NCI-H526 (cell line): ENCODE measurements at regions not wholly inside any gene's neighbourhood (a gene's known extent, or its start where the extent isn't known, plus 50 kb on each side); places are given as distances from the start of the nearest gene placed in this dataset.

Experiments used
- DNase-seq, 2 experiments: peaks; one replicate each; lab custom pipeline; 2025; lab: John Stamatoyannopoulos, UW

DNA sequence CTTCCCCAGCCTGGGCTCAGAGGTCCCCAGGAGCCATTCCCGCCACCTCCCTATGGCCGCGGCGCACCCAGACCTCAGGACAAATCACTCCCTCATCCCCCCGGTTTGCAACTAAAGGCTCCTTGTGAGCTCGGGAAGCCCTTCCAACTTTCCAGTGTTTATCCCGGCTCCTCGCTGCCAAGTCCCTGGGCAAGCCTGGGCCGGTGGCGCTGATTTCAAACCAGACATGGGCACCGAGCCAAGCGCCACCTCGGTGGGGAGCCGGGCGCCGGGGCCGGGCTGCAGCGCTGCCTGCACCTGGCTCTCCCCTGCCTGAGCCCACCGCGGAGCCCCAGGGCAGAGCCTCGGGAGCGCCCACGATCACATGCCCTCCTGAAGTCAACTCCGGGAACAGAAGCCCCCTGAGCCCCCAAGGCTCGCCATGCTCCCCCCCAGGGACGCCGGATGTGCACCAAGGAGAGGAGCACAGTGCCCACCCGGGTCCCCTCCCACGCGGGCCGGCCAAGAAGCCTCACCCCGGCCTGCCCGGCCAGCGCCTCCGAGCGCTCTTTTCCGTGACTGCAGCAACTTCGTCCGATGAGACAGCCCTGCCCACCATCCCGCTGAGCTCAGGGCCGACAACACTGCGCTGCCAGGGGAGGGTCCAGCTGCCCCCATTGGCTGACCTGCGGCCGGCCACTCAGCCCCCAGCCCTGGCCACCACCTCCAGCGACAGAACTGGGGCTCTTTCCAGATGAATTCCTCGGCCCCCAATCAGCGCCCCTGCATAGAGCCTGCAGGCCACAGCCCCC lies 50.0 kb downstream of the NCOR2 start:
- peak; percentile 67 to 84 for DNase-seq

DNA sequence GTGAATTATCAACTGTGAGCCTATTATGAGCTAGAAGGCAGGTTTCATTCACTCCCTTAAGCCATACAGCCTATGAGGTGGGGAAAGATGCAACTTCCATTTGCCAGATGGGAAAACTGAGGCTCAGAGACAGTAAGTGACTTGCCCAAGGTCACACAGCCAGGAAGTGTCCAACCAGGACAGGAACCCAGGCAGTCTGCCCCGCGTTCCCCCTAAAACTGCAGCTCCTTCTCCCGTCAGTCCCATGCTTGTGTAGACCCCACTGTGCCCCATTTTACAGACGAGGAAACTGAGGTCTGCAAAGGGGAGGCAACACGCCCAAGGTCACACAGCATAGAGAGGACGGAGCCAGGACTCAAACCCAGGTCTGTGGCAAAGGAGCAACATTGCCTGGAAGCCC lies 50.6 kb downstream of the NCOR2 start:
- DNase-seq = no peak

DNA sequence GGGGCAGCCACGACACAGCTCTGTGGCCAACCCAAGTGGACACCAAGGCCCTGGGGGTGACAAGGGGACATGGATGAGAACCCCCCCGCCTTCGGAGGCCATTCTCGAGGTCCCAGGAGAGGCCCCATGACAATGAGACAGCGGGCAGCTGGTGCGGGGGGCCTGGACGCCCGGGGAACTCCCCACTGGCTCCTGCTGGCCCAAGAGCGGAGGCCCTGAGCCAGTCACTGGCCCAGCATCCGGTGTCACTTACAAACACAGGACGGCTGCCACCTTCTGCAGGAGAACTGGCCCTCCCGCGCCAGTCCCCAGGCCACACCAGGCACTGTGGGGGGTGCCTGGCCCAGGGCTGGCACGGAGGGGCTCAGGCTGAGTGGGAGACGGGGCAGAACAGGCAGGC lies 51.4 kb downstream of the NCOR2 start:
- DNase-seq = no peak

DNA sequence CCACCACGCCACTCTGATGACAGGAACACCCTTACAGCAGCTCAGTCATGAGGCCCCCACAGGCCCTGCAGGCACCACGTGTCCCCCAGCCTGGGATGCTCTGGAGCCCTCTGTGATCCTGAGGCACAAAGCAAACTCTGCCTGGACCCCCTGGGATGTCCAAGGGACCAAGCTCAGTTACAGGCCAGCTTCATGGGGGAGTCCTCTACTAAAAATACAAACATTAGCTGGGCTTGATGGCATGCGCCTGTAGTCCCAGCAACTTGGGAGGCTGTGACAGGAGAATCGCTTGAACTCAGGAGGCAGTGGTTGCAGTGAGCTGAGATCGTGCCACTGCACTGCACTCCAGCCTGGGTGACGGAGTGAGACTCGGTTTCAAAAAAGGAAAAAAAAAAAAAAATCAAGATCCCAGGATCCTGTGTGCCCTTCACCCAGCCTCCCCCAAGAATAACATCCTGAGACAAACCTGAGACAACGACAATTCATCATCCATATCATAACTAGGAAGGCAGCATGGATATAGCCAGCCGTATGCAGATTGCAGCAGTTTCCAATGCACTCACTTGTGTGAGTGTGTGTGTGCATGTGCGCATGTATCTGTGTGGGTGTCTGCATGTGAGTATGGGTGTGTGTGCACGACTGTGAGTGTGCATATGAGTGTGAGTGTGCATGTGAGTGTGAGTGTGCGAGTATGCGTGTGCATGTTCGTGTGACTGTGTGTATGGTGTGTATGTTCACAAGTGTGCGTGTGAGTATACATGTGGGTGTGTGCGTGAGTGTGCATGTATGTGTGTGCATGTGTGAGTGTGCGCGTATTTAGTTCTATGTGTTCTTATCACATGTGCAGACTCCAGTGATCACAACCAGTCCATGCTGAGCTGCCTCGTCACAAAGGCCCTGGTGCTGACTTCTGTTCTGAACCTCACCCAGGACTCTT lies 52.1 kb downstream of the NCOR2 start:
- DNase-seq = no peak

DNA sequence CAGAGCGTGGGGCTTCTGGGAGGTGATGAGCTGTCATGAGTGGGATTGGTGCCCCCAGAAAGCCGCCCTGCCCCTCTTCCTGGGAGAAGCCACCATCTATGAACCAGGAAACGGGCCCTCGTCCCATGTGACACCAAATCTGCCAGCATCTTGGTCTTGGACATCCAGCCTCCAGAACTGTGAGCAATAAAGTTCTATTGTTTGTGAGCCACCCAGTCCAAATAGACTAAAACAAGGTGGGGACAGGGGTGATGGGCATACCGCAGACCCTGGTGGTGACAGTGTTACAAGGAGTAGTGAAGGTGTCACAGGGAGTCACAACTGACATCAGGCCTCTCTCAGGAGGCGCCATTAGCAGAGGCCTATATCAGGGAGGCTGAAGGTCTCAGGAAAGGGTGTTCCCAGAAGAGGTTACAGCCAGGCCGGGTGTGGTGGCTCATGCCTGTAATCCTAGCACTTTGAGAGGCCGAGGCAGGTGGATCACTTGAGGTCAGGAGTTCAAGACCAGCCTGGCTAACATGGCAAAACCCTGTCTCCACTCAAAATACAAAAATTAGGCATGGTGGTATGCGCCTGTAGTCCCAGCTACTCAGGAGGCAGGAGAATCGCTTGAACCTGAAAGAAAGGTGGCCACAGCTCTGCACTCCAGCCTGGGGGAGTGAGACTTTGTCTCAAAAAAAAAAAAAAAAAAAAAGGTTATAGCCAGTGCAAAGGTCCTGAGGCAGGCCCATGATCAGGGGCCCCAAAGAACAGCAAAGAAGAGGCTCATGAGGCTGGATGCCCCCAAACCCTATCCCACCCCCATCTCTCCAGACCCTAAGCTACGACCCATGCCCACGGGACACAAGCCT lies 53.0 kb downstream of the NCOR2 start:
- no peak for DNase-seq

DNA sequence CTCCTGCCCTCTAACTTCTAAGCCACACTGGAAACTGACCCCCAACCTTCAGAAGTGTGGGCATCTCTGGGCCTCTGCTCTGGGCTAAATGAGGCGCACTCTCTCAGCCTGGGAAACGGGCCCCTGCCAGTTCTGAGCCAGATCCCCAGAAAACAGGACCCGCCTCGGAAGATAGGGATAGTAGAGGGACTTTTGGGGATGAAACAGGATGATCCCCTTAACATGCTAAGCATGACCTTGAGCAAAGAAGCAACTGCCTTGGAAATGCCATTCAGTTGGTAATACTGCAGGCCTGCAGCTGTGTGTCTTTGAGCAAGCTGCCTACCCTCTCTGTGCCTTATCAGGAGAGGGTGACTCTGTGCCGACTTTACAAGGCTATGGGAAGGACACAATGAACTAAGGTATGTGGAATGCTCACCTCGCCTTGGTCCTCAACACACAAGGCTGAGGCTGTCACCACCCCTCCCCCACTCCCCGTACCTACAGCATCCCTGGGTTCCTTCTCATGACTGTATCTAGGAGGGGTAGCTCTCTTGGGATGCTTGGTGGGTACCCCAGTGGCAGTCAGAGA lies 54.0 kb downstream of the NCOR2 start:
- no peak for DNase-seq

DNA sequence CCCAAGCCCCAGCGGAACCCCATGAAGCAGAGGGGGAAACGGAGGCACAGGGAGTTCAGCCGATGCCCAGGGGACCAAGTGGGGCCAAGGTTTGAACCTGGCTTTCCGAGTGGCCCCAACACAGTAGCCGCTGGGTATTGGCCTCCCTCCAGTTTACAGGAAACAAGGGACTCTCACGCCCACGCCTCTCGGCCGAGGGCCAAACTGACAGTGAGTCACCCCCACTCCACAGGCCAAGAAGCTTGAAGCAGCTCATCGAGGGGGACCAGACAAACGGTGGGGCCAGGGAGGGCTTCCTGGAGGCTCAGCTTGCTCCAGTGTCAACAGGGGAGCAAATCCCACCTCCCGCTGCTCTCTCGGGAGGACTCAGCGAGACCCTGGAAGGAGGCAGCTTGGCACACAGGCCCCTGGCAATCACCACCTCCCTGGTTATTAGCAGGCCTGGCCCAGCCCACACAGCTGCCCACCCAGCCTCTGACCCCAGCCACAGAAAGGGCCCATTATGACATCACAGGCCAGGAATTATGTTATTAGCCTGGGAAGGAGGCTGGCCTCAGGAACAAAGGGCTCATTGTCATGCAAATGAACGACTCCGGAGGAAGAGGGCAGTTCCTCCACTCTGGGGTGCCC lies 54.6 kb downstream of the NCOR2 start:
- DNase-seq = peak in 1 of 2 experiments; percentile 34

DNA sequence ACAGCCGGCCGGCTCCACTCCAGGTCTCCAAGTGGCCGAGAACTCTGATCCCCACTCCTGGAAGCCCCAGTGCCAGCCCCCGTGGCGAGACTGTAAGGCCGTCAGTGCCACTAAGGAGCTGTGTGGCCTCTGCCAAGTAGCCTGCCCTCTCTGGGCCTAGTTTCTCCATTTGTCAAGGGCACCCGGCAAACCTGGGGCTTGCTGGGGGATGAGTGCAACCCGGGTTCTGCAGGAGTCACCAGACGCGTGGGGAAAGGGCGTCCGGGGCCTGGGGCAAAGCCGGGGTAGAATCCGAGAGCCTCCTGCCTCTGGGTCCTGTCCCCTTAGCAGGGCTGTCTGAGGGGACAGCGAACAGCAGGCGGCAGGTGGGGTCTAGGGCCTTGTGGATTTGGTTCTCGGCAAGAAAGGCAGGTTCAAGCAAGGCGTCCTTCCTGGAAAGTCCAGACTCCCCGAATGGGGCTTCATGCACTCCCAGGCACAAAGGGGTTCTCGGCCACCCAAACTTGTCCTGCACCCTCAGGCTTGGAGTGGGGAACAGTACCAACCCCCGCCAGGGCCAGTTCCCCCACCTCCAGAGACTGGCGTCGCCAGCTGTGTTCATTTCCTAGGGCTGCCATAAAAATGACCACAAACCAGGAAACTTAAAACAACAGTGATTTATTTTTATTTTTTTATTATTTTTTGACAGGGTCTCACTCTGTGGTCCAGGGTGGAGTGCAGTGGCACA lies 56.0 kb downstream of the NCOR2 start:
- DNase-seq = no peak

DNA sequence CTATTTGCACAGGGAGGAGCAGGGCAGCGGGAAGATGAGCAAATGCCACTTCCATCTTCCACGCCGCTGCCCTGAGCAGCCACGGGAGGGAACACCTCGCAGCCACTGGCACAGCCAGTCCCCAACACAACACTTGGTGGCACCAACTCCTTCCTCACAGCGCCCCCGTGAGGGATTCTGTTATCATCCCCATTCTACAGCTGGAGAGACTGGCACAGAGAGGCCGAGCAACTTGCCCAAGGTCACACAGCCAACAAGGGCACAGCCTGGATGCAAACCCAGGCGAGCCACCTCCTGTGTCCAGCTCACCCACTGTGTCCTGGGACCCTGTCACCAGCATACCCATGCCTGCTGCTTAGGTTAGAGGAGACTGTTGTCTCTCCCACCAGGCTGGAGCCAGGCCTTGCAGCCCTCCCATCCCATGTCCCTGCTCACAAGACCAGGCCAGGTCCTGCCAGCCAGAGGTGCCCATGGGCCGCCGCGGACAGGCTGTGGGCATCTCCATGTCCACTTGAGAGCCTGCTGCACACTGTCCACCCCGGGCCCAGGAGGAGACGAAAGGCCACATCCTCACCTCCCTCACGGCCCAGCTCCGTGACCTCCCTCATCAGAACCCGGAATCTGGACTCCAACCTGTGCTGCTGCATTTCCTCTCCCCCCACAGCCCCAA lies 57.0 kb downstream of the NCOR2 start:
- peak; percentile 22 to 59 for DNase-seq

DNA sequence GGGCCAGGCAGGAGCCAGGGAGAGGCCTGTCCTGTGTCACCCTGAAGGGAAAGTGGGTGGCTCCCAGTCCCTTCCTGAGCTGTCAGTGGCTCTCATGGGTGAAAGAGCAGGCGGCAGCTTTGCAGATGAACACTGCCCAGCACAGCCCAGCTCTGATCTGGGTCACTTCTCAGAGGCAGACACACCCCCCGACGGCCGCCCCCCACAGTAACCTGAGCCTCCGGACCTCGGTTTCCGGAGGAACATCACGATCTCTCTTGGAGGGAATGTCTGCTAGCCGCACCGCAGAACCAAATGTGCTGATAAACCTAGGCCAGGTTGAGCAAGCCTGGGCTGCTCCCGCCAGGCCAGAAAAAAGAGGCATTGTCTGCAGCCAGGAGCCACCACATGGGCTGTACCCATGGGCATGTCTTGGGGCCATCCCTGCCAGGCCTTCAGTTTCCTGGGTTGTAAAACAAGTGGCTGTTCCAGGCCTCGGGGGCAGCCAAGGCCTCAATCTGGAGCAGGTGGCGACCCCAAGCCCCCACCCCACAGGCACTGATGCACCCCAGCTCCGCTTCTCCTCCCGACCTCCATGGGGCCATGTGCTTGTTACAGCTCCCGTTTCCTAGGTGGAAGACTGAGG lies 57.6 kb downstream of the NCOR2 start:
- DNase-seq = peak; percentile 44 to 67

DNA sequence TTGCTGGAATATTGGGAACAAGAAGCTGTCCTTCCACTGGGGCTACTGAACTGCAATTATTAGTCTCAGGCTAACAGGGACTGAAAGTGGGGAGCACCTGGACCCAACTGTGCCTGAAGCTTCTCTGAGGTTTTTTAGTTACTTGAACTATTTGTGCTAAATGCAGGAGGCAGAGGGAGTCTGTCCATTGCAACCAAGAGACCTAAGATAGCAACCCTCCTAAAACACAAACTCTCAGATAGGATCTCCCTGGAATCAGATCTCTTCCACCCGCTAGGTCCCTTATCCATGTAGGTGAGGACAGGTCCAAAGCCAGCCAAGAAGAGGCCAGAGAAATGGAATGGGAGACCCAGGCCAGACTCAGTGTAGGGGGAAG lies 58.1 kb downstream of the NCOR2 start:
- DNase-seq = no peak

DNA sequence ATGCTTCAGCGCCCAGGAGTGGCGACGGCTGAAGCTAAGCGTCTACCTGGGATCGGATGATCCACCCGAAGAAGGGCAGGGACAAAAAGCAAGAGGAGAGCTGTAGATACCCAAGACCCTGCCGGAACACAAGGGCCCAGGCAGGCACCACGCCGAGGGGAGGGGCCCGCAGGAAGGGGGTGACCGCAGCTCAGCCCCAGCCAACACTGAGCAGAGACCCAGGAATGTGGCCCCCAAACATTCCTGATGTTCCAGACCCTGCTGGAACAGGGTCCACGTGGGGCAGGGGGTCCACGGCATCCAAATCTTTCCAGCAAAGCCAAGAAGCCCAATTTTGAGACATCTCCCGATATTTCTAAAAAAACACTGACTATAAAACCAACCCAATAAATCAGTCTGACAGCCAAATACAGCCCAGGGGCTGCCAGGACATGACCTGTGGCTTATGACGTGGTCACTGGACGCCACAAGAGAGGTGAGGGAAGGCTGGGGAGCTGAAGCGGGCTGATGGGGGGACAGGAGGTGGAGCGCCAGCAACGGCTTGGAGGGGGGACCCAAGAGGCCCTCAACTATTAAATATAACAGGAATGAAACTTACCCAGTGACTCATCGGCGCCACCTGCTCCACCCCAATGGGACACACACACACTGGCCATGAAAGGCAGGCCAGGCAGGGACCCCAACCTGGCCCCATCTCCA lies 58.9 kb downstream of the NCOR2 start:
- DNase-seq = peak in 1 of 2 experiments; percentile 17

DNA sequence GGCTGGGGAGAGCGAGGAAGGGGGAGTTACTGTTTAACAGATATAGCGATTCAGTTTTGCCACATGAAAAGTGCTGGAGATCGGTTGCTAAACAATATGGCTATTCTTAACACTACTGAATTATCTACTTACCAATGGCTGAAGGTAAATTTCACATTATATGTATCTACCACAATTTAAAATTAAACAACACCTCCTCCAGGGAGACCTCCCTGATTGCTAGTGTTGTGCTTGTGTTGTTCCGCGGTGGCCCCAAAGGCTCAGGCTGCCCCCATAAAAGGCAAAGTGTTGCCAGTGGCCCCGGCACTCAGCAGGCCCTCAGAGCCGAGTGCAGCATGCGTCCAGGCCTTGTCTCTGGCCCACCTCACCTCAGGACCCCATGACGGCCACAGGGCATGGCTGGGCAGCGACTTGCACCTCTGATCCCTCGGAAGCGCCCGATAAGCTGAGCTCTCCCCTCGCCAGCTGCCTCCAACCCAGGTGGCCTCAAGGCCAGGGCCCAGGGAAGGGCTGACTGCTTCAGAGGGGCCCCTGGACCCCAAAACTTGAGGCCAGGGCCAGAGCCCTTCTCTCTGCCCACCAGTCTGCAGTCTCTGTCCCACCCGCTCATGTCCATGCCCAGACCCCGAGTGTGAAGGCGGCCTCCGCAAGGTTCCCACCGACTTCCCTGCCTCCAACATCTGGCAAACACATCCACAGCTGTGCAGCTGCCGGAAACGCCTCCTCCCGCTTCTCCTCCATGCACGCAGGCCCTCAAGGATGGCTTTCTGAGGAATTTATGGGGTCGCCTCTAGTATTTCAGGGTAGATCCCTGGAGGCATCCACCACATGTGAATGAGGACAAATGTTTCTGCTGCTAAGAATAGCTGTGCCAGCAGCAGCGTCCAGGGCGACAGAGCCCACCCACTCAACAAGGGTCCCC lies 60.0 kb downstream of the NCOR2 start:
- DNase-seq = no peak

DNA sequence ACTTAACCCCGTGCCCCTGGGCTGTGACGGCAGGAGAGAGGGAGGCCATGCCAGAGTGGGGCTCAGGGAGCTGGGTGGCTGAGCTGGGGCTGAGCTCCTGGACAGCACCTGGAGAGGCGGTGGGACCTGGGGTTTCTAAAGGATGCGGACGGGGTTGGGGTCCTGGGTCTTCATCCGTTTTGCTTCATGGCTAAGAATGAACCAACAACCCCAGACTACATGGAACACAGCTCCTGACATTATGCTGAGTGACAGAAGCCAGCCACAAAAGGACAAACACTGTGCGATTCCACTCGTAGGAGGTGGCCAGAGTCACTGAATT lies 60.6 kb downstream of the NCOR2 start:
- DNase-seq = no peak

DNA sequence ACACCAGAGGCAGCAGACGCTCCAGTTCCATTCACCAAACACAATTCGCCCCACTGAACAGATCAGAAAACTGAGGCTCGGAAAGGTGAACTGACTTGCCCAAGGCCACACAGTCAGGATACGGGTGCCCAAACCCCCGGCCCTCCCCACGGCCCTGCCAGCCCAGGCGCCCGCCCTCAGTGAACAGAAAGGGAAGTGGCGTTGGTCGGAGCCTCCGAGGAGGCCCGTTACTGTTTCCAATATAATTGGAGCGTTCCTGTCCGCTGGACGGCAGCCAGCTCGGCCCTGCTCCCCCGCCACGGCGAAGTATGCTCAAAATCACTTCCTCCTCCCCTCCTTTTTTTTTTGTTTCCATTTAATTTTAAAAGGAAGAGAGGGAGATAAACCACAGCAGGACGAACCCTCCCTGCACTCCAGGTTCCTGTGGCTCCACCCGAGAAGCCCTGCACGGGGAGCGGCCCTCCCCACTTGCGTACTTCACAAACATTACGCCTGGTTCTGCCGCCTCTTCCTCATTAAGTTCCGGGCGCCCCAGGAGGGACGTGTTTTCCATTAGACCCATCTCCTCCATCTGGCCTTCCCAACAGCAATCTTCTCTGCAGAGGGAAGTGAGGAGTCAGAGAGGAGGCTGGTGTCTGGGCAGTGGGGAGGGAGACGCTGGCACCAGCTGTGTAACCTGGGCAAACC lies 61.1 kb downstream of the NCOR2 start:
- no peak for DNase-seq

DNA sequence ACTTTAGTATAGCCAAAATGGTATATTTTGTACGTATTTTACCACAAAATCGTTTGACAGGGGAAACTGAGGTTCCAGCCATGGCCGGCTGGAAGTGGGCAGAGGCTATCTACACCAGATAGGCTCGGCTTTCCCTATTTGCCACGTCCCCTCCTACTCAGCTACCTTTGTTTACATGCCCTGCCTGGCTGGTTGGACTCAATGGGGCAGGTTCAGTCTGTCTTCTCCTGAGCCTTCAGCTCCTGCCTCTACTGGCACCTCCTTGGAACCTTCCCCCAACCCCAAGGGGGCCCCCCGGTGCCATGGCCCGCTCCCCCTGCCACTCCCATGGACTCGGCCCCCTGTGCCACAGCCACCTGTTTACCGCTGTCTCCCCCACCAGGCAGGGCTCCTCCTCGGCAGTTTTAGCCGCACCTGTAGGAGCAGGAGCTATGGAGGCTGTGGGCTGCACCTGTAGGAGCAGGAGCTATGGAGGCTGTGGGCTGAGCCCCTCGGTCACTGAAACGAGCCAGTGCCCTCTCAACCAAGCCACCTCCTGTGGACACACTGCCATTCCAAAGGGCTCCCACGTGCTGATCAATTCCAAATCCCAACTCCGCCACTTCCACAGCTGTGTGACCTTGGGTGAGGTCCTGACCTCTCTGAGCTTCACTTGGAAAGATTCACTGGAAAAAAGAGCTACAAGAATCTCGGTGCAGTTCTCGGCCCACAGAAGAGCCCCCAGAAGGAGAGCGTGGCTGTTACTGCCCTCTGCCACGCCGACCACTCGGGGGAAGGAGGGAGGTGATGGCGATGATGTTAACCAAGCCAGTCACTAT lies 62.2 kb downstream of the NCOR2 start:
- no peak for DNase-seq
